ENCODE measurements at regions not wholly inside any gene's neighbourhood (a gene's known extent, or its start where the extent isn't known, plus 50 kb on each side); places are given as distances from the start of the nearest gene placed in this dataset.

DNA sequence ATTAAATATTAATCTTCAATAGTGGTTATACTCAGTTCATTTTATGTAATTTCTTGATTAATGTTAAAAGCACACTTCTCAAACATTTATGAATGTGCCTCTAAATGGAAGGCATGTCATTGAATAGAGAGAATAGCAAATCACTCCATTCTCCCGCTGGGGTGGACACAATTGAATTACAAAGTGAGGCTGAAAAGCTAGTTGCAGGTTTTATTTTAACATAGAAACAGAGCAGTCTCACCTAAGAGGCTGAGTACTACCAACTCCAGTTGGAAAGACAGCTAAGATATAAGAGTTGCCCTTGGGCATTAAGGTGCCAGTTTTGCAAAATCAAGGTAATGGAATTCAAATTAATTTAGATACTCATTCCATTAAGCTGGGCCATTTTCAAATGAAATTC is 147.2 kb downstream of the PCSK1 start:
- TF ChIP-seq, protein P1, sequence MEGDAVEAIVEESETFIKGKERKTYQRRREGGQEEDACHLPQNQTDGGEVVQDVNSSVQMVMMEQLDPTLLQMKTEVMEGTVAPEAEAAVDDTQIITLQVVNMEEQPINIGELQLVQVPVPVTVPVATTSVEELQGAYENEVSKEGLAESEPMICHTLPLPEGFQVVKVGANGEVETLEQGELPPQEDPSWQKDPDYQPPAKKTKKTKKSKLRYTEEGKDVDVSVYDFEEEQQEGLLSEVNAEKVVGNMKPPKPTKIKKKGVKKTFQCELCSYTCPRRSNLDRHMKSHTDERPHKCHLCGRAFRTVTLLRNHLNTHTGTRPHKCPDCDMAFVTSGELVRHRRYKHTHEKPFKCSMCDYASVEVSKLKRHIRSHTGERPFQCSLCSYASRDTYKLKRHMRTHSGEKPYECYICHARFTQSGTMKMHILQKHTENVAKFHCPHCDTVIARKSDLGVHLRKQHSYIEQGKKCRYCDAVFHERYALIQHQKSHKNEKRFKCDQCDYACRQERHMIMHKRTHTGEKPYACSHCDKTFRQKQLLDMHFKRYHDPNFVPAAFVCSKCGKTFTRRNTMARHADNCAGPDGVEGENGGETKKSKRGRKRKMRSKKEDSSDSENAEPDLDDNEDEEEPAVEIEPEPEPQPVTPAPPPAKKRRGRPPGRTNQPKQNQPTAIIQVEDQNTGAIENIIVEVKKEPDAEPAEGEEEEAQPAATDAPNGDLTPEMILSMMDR (IDR thresholded peaks at IDR 0.05) = no peak
- TF ChIP-seq POLR2A (IDR thresholded peaks at IDR 0.05) (no peak), EP300 (IDR thresholded peaks at IDR 0.05) (no peak)

All from stomach (tissue), 4 donors.